Neural cell (in vitro differentiated cells): ENCODE measurements at regions not wholly inside any gene's neighbourhood (a gene's known extent, or its start where the extent isn't known, plus 50 kb on each side); places are given as distances from the start of the nearest gene placed in this dataset.
"Not testable (repeated sequence)": the region's sequence is repeated elsewhere in the genome, so short reads cannot be mapped to it uniquely, and the experiment has no call there.

Experiments used
- H2AFZ ChIP-seq: fragments of 200-600, 300-800 bp; sonication (generic), shearing (Covaris generic); 2 replicates; pipeline ENCODE4 v1.6.0; 2014; ENCODE audit warnings: low read depth, mild to moderate bottlenecking, antibody characterized with exemption, low read length, moderate library complexity
- H3F3A ChIP-seq: fragments of 200-600 bp; shearing (Covaris generic); 2 replicates; pipeline ENCODE4 v1.6.1; 2016; ENCODE audit warnings: mild to moderate bottlenecking, moderate library complexity, mixed read lengths, antibody characterized with exemption, low read length; ENCODE audit not compliant: insufficient read depth, poor library complexity, severe bottlenecking
- H3K27ac ChIP-seq: fragments of 200-600, 300-800 bp; sonication (generic), shearing (Covaris generic); 2 replicates; pipeline ENCODE4 v1.5.1; 2014; ENCODE audit warnings: mild to moderate bottlenecking, low read length, moderate library complexity
- H3K27me3 ChIP-seq: fragments of 300-800, 200-600 bp; sonication (generic), shearing (Covaris generic); 2 replicates; pipeline ENCODE4 v1.6.0; 2014; ENCODE audit warnings: mild to moderate bottlenecking, low read depth, low read length, moderate library complexity; ENCODE audit not compliant: insufficient read depth
- H3K36me3 ChIP-seq: fragments of 300-800, 200-600 bp; sonication (generic), shearing (Covaris generic); 2 replicates; pipeline ENCODE4 v1.5.1; 2014; ENCODE audit warnings: mild to moderate bottlenecking, antibody characterized with exemption, low read length, moderate library complexity; ENCODE audit not compliant: insufficient read depth
- H3K4me2 ChIP-seq: fragments of 300-800, 200-600 bp; sonication (generic), shearing (Covaris generic); 2 replicates; pipeline ENCODE4 v1.6.0; 2014; ENCODE audit warnings: mild to moderate bottlenecking, low read length
- H3K4me3 ChIP-seq: fragments of 300-800, 200-600 bp; sonication (generic), shearing (Covaris generic); 2 replicates; pipeline ENCODE4 v1.5.1; 2014; ENCODE audit warnings: mild to moderate bottlenecking, low read length, moderate library complexity
- H3K79me2 ChIP-seq: fragments of 200-600 bp; shearing (Covaris generic); replicated peaks from 2 replicates; pipeline ENCODE4 v1.6.0; 2014; ENCODE audit warnings: mild to moderate bottlenecking, low read length, moderate library complexity; ENCODE audit not compliant: insufficient read depth
- H3K9ac ChIP-seq: fragments of 300-800, 200-600 bp; sonication (generic), shearing (Covaris generic); 2 replicates; pipeline ENCODE4 v1.6.1; 2016; ENCODE audit warnings: mild to moderate bottlenecking, low read length, mixed read lengths
- H3K9me2 ChIP-seq: fragments of 200-600 bp; shearing (Covaris generic); 2 replicates; pipeline ENCODE4 v1.6.1; 2016; ENCODE audit warnings: mild to moderate bottlenecking, low read length, mixed read lengths; ENCODE audit not compliant: insufficient read depth
- H3K9me3 ChIP-seq: fragments of 200-600, 300-800 bp; sonication (generic), shearing (Covaris generic); 2 replicates; pipeline ENCODE4 v1.6.1; 2016; ENCODE audit warnings: mild to moderate bottlenecking, mixed run types, low read length, moderate library complexity, mixed read lengths
- H4K20me1 ChIP-seq: fragments of 200-600 bp; shearing (Covaris generic); 2 replicates; pipeline ENCODE4 v1.6.1; 2016; ENCODE audit warnings: mild to moderate bottlenecking, mixed run types; ENCODE audit not compliant: insufficient read depth
- EP300 ChIP-seq: fragments of 450-650 bp; conservative IDR thresholded peaks from 2 replicates; pipeline ENCODE4 v1.6.1; 2014; ENCODE audit warnings: antibody characterized with exemption, mild to moderate bottlenecking, moderate library complexity; ENCODE audit not compliant: poor library complexity, severe bottlenecking
- EZH2 ChIP-seq: fragments of 200-600, 300-800 bp; shearing (Covaris generic), sonication (generic); IDR thresholded peaks from 2 replicates; pipeline ENCODE4 v1.6.1; 2014; ENCODE audit warnings: antibody characterized with exemption, low read length, borderline replicate concordance, mild to moderate bottlenecking; ENCODE audit not compliant: insufficient read depth, poor library complexity, severe bottlenecking
- MXI1 ChIP-seq: fragments of 450-650 bp; conservative IDR thresholded peaks from 2 replicates; pipeline ENCODE4 v1.6.1; 2014; ENCODE audit warnings: antibody characterized with exemption, mild to moderate bottlenecking; ENCODE audit not compliant: poor library complexity, severe bottlenecking
- POLR2AphosphoS5 ChIP-seq: IDR thresholded peaks from 2 replicates; pipeline ENCODE4 v1.6.1; 2012
- RAD21 ChIP-seq: fragments of 450-650 bp; conservative IDR thresholded peaks from 2 replicates; pipeline ENCODE4 v1.6.1; 2014; ENCODE audit warnings: antibody characterized with exemption, mild to moderate bottlenecking, moderate library complexity
- REST ChIP-seq: IDR thresholded peaks from 2 replicates; pipeline ENCODE4 v1.6.1; 2012; ENCODE audit warnings: borderline replicate concordance
- SMC3 ChIP-seq: fragments of 450-650 bp; conservative IDR thresholded peaks from 2 replicates; pipeline ENCODE4 v1.6.1; 2014; ENCODE audit warnings: antibody characterized with exemption, mild to moderate bottlenecking, moderate library complexity; ENCODE audit not compliant: poor library complexity
- TAF1 ChIP-seq: IDR thresholded peaks from 2 replicates; pipeline ENCODE4 v1.6.1; 2012; ENCODE audit warnings: low read depth
- TF ChIP-seq, protein P1 (sequence below): fragments of 450-650 bp; IDR thresholded peaks from 2 replicates; pipeline ENCODE4 v1.5.1; 2014; ENCODE audit warnings: antibody characterized with exemption, mild to moderate bottlenecking, moderate library complexity; ENCODE audit not compliant: poor library complexity, severe bottlenecking

- Histone ChIP-seq H3K27me3 (no peaks in the 10 kb centered on the region), H3K36me3 (no peaks in the 10 kb centered on the region), H3F3A (no peaks in the 10 kb centered on the region), H3K9me3 (no peaks in the 10 kb centered on the region), H3K4me3 (no peak overlapping the region), H3K79me2 (no peaks in the 10 kb centered on the region), H3K4me2 (no peak overlapping the region), H3K9ac (no peak overlapping the region), H2AFZ (no peak overlapping the region), H3K9me2 (no peaks in the 10 kb centered on the region), H4K20me1 (no peaks in the 10 kb centered on the region), H3K27ac (no peak overlapping the region)
- TF ChIP-seq, protein P1, sequence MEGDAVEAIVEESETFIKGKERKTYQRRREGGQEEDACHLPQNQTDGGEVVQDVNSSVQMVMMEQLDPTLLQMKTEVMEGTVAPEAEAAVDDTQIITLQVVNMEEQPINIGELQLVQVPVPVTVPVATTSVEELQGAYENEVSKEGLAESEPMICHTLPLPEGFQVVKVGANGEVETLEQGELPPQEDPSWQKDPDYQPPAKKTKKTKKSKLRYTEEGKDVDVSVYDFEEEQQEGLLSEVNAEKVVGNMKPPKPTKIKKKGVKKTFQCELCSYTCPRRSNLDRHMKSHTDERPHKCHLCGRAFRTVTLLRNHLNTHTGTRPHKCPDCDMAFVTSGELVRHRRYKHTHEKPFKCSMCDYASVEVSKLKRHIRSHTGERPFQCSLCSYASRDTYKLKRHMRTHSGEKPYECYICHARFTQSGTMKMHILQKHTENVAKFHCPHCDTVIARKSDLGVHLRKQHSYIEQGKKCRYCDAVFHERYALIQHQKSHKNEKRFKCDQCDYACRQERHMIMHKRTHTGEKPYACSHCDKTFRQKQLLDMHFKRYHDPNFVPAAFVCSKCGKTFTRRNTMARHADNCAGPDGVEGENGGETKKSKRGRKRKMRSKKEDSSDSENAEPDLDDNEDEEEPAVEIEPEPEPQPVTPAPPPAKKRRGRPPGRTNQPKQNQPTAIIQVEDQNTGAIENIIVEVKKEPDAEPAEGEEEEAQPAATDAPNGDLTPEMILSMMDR: no peak
- TF ChIP-seq EZH2 (no peak), RAD21 (no peak), EP300 (no peak), SMC3 (no peak), REST (no peak), POLR2AphosphoS5 (no peak), TAF1 (no peak), MXI1 (no peak)
Measured at GRCh38 chr4:62434921-62435320, 1234.8 kb downstream of the ADGRL3 start.

DNA sequence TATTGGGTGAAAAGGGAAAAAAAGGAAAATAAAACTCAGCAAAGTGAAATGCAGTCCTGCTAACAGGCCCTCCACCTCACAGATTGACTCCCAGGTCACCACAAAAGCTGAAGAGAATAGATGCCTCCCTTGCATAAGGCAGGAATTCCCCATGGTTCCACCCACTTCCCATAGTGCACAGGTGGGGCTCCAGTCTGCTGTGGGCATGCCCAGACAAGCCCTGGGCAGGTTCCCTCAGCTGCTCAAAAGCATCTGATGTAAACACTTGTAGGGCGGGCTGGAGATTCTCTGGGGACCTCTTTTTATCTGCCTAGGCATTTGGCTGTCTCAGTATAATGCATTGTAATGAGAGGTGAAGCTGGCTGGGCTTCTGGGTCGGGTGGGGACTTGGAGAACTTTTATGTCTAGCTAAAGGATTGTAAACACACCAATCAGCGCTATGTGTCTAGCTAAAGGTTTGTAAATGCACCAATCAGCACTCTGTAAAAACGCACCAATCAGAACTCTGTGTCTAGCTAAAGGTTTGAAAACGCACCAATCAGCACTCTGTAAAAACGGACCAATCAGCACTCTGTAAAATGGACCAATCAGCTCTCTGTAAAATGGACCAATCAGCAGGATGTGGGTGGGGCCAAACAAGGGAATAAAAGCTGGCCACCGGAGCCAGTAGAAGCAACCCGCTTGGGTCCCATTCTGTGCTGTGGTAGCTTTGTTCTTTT lies 1231.5 kb downstream of the ADGRL3 start:
- H3K79me2 ChIP-seq, H3K27ac ChIP-seq, H3K36me3 ChIP-seq, H2AFZ ChIP-seq, H3F3A ChIP-seq, H3K27me3 ChIP-seq, H3K9me2 ChIP-seq, H3K4me3 ChIP-seq, H3K9ac ChIP-seq, H3K9me3 ChIP-seq, H4K20me1 ChIP-seq, H3K4me2 ChIP-seq: not testable (repeated sequence)

- Histone ChIP-seq H3K9me2 (no peaks in the 10 kb centered on the region), H3K79me2 (no peaks in the 10 kb centered on the region), H2AFZ (no peak overlapping the region), H3K27ac (no peak overlapping the region), H3K36me3 (no peaks in the 10 kb centered on the region), H3K4me3 (no peak overlapping the region), H4K20me1 (no peaks in the 10 kb centered on the region), H3K27me3 (no peaks in the 10 kb centered on the region), H3K9me3 (no peaks in the 10 kb centered on the region), H3K9ac (no peak overlapping the region), H3K4me2 (no peak overlapping the region), H3F3A (no peaks in the 10 kb centered on the region)
- TF ChIP-seq SMC3 (no peak), EP300 (no peak), EZH2 (no peak), POLR2AphosphoS5 (no peak), TAF1 (no peak), RAD21 (no peak)
Measured at GRCh38 chr4:62429297-62429696, 1229.2 kb downstream of the ADGRL3 start.
